Thoracic aorta (tissue), 2 donors: ENCODE measurements at regions not wholly inside any gene's neighbourhood (a gene's known extent, or its start where the extent isn't known, plus 50 kb on each side); places are given as distances from the start of the nearest gene placed in this dataset.
"Not testable (repeated sequence)": the region's sequence is repeated elsewhere in the genome, so short reads cannot be mapped to it uniquely, and the experiment has no call there.

Source experiments
- ATAC-seq: fragments of 150-250 bp; one replicate; pipeline ENCODE4 v1.8.0; 2017; ENCODE audit warnings: low read depth; ENCODE audit not compliant: insufficient number of reproducible peaks, low FRiP score
- DNase-seq: peaks from one replicate; pipeline ENCODE4 v3.0.0-alpha.2; 2020; ENCODE audit warnings: low spot score
- H3K27ac ChIP-seq, 2 donors: fragments of 200-600 bp; sonication (generic); 1 replicate in 1 of 2; 2 replicates in 1 of 2; pipeline ENCODE4 v1.5.1; 2016; ENCODE audit warnings: mild to moderate bottlenecking in 2 of 2, moderate library complexity in 2 of 2
- H3K27me3 ChIP-seq: fragments of 200-600 bp; sonication (generic); replicated peaks from 2 replicates; pipeline ENCODE4 v1.6.0; 2016; ENCODE audit warnings: mild to moderate bottlenecking; ENCODE audit not compliant: insufficient read depth
- H3K36me3 ChIP-seq: fragments of 200-600 bp; sonication (generic); one replicate; pipeline ENCODE4 v1.5.1; 2016
- H3K4me1 ChIP-seq, 2 donors: fragments of 200-600 bp; sonication (generic); 1 replicate in 1 of 2; 2 replicates in 1 of 2; pipeline versions ENCODE4 v1.5.1 to v1.6.0; 2016; ENCODE audit warnings: low read depth in 2 of 2, mild to moderate bottlenecking in 1 of 2; ENCODE audit not compliant: control insufficient read depth in 1 of 2
- H3K4me3 ChIP-seq: fragments of 200-600 bp; sonication (generic); 2 replicates; pipeline ENCODE4 v1.5.1; 2016; ENCODE audit warnings: mild to moderate bottlenecking
- H3K9me3 ChIP-seq: fragments of 200-600 bp; sonication (generic); 2 replicates; pipeline ENCODE4 v1.5.1; 2016
- CTCF ChIP-seq: fragments of 200-600 bp; sonication (generic); IDR thresholded peaks from one replicate; pipeline ENCODE4 v1.5.1; 2019; ENCODE audit warnings: antibody characterized with exemption

- H3K36me3 ChIP-seq: no peaks in the 10 kb centered on the region
- DNase-seq: no peak
- no peak overlapping the region for H3K27ac ChIP-seq
- no peak for TF ChIP-seq CTCF
- no peaks in the 10 kb centered on the region for H3K27me3 ChIP-seq
- H3K9me3 ChIP-seq: no peaks in the 10 kb centered on the region
- ATAC-seq: no peak
- no peaks in the 10 kb centered on the region for H3K4me1 ChIP-seq
- H3K4me3 ChIP-seq: no peak overlapping the region
These were observed 519.3 kb upstream of the ARPP21 start for GRCh38 chr3:35120026-35120425.

- no peak for TF ChIP-seq CTCF
- no peak for ATAC-seq
- no peaks in the 10 kb centered on the region for H3K27me3 ChIP-seq
These were observed 501.7 kb upstream of the ARPP21 start for GRCh38 chr3:35137612-35138011.

GRCh38 chr3:35141406-35141805, 497.9 kb upstream of the ARPP21 start:
- DNase-seq (no peak), ATAC-seq (no peak)
- TF ChIP-seq CTCF: no peak
- Histone ChIP-seq H3K4me3 (no peak overlapping the region), H3K27me3 (no peaks in the 10 kb centered on the region), H3K27ac (no peak overlapping the region), H3K9me3 (peaks cover 2% of the 10 kb centered on the region), H3K4me1 (no peaks in the 10 kb centered on the region), H3K36me3 (no peaks in the 10 kb centered on the region)

More at GRCh38 chr3:35137612-35138011, 501.7 kb upstream of the ARPP21 start:
- no peak overlapping the region for H3K27ac ChIP-seq
- no peak overlapping the region for H3K4me3 ChIP-seq
- no peaks in the 10 kb centered on the region for H3K4me1 ChIP-seq
- H3K9me3 ChIP-seq: peaks cover 2% of the 10 kb centered on the region
- H3K36me3 ChIP-seq: no peaks in the 10 kb centered on the region
- DNase-seq: no peak

GRCh38 chr3:35144011-35144410, 495.3 kb upstream of the ARPP21 start:
- H3K27me3 ChIP-seq: no peaks in the 10 kb centered on the region
- DNase-seq (no peak), ATAC-seq (no peak)
- no peak overlapping the region for H3K4me3 ChIP-seq
- no peak overlapping the region for H3K27ac ChIP-seq
- H3K36me3 ChIP-seq: no peaks in the 10 kb centered on the region
- no peak for TF ChIP-seq CTCF
- H3K4me1 ChIP-seq: no peaks in the 10 kb centered on the region
- H3K9me3 ChIP-seq: peaks cover 2% of the 10 kb centered on the region

- H3K27me3 ChIP-seq, H3K27ac ChIP-seq, DNase-seq, H3K4me1 ChIP-seq, H3K9me3 ChIP-seq, H3K4me3 ChIP-seq, H3K36me3 ChIP-seq, ATAC-seq: not testable (repeated sequence)
These were observed 492.9 kb upstream of the ARPP21 start for GRCh38 chr3:35146256-35147035.
